NCI-H2227 (cell line): ENCODE measurements at regions not wholly inside any gene's neighbourhood (a gene's known extent, or its start where the extent isn't known, plus 50 kb on each side); places are given as distances from the start of the nearest gene placed in this dataset.

Experiments used
- DNase-seq: peaks from one replicate; lab custom pipeline; 2025; ENCODE audit not compliant: unreplicated experiment; lab: John Stamatoyannopoulos, UW

DNA sequence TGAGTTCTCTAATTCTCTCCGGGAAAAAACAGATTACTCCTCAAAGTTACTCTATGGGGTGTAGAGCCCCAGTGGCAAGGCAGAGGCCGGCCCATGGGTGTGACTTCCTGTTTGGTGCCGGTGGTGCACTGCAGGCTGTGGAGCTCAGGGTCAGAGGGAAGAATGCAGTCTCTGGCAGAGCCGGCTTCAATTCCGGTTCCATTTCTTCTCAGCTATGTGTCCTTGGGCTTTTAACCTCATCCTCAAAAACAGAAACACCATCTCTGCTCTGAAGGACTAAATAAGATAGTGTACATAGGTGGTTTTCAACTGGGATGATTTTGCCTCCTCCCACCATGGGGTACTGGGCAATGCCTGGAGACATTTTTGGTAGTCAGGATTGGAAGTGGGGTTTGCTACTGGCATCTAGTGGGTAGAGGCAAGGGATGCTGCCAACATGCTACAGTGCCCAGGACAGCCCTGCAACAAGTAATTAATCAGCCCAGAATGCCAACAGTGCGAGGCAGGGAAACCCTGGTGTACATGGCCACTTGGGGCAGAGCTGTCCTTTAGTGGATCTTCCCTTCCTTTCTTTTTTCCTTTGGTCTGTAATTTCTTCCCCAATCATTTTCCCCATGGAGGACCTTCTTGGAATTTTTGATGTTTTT is 81.2 kb downstream of the INSIG2 start:
- DNase-seq = no peak

DNA sequence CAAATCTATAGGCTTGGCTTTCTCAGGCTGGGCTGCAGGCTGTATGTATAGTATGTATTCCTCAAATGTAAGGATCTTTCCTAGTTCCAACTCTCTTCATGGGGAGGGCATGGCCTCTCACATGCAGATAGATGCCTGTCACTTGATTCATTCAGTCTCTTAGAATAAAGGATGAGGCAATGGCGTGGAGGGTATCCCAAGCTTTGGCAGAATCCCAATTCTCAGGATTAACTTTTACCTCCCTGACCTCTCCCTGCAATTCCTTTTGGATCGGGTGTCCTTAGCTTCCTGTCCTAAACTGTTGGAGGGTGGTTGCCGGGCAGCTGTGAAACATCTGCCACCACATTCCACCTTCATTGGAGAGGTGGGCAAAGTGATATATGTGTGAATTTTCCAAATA is 80.3 kb downstream of the INSIG2 start:
- DNase-seq = no peak

DNA sequence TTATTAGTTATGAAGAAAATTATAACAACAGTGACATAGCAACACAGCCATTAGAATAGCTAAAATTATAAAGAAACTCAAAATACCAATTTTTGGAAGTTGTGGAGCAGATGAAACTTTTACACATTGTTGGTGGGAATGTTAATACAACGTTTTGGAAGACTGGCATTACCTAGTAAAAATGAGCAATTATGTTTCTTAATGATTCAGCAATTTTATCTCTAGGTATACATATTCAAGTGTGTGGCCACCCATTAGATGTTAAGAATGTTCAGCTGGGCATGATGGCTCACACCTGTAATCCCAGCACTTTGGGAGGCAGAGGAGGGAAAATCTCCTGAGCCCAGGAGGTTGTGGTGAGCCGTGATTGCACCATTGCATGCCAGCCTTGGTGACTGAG is 78.8 kb downstream of the INSIG2 start:
- DNase-seq = no peak

- no peak for DNase-seq
Observed at GRCh38 chr2:118166242-118166641, 78.0 kb downstream of the INSIG2 start.

GRCh38 chr2:118165595-118165994 is 77.3 kb downstream of the INSIG2 start:
- no peak for DNase-seq
